Mucosa of stomach (tissue), 1 donor: ENCODE measurements at regions not wholly inside any gene's neighbourhood (a gene's known extent, or its start where the extent isn't known, plus 50 kb on each side); places are given as distances from the start of the nearest gene placed in this dataset.
"Not testable (repeated sequence)": the region's sequence is repeated elsewhere in the genome, so short reads cannot be mapped to it uniquely, and the experiment has no call there.

Source experiments
- H3K27me3 ChIP-seq: one replicate; pipeline ENCODE4 v1.7.0; 2013; ENCODE audit warnings: mild to moderate bottlenecking, low read length; ENCODE audit not compliant: control insufficient read depth, insufficient read depth
- H3K36me3 ChIP-seq: one replicate; pipeline ENCODE4 v1.7.0; 2013; ENCODE audit warnings: low read length; ENCODE audit not compliant: control insufficient read depth, insufficient read depth
- H3K4me1 ChIP-seq: one replicate; pipeline ENCODE4 v1.7.0; 2013; ENCODE audit warnings: mild to moderate bottlenecking, low read length; ENCODE audit not compliant: control insufficient read depth, insufficient read depth
- H3K4me3 ChIP-seq: one replicate; pipeline ENCODE4 v1.7.0; 2013; ENCODE audit warnings: low read length
- H3K9ac ChIP-seq: one replicate; pipeline ENCODE4 v1.7.0; 2013; ENCODE audit warnings: mild to moderate bottlenecking, low read length, moderate library complexity
- H3K9me3 ChIP-seq: one replicate; pipeline ENCODE4 v1.7.0; 2013; ENCODE audit warnings: mild to moderate bottlenecking, low read length, moderate library complexity; ENCODE audit not compliant: control insufficient read depth
- donor health status: Pancreatic carcinoma.

- H3K27me3 ChIP-seq, H3K36me3 ChIP-seq, H3K9me3 ChIP-seq, H3K9ac ChIP-seq, H3K4me3 ChIP-seq, H3K4me1 ChIP-seq: not testable (repeated sequence)
Observed at GRCh38 chr9:28149361-28150050, 576.2 kb upstream of the C9orf72 start.

- Histone ChIP-seq H3K4me3 (no peak overlapping the region), H3K36me3 (no peaks in the 10 kb centered on the region), H3K27me3 (no peaks in the 10 kb centered on the region), H3K4me1 (no peaks in the 10 kb centered on the region), H3K9ac (no peak overlapping the region), H3K9me3 (no peaks in the 10 kb centered on the region)
Observed at GRCh38 chr9:28155067-28155466, 581.8 kb upstream of the C9orf72 start.

- no peaks in the 10 kb centered on the region for H3K4me1 ChIP-seq
- no peaks in the 10 kb centered on the region for H3K9me3 ChIP-seq
- no peaks in the 10 kb centered on the region for H3K27me3 ChIP-seq
Observed at GRCh38 chr9:28155671-28156070, 582.4 kb upstream of the C9orf72 start.

GRCh38 chr9:28158451-28158850 lies 585.2 kb upstream of the C9orf72 start:
- Histone ChIP-seq H3K36me3 (no peaks in the 10 kb centered on the region), H3K27me3 (no peaks in the 10 kb centered on the region), H3K4me3 (no peak overlapping the region), H3K4me1 (no peaks in the 10 kb centered on the region), H3K9me3 (no peaks in the 10 kb centered on the region), H3K9ac (no peak overlapping the region)

More at GRCh38 chr9:28155671-28156070, 582.4 kb upstream of the C9orf72 start:
- Histone ChIP-seq H3K4me3 (no peak overlapping the region), H3K36me3 (no peaks in the 10 kb centered on the region), H3K9ac (no peak overlapping the region)

GRCh38 chr9:28163619-28164018 lies 590.3 kb upstream of the C9orf72 start:
- no peaks in the 10 kb centered on the region for H3K4me1 ChIP-seq
- H3K36me3 ChIP-seq = no peaks in the 10 kb centered on the region
- no peaks in the 10 kb centered on the region for H3K27me3 ChIP-seq
- no peak overlapping the region for H3K9ac ChIP-seq
- H3K4me3 ChIP-seq = no peak overlapping the region
- H3K9me3 ChIP-seq = no peaks in the 10 kb centered on the region

- Histone ChIP-seq H3K4me3 (no peak overlapping the region), H3K9ac (no peak overlapping the region), H3K4me1 (no peaks in the 10 kb centered on the region)
Observed at GRCh38 chr9:28166179-28166578, 592.9 kb upstream of the C9orf72 start.

GRCh38 chr9:28177142-28177541 lies 603.9 kb upstream of the C9orf72 start:
- Histone ChIP-seq H3K4me1 (no peaks in the 10 kb centered on the region), H3K9me3 (no peaks in the 10 kb centered on the region), H3K36me3 (no peaks in the 10 kb centered on the region), H3K9ac (no peak overlapping the region), H3K4me3 (no peak overlapping the region), H3K27me3 (no peaks in the 10 kb centered on the region)

More at GRCh38 chr9:28166179-28166578, 592.9 kb upstream of the C9orf72 start:
- H3K9me3 ChIP-seq = no peaks in the 10 kb centered on the region
- no peaks in the 10 kb centered on the region for H3K27me3 ChIP-seq
- no peaks in the 10 kb centered on the region for H3K36me3 ChIP-seq

- no peaks in the 10 kb centered on the region for H3K9me3 ChIP-seq
- H3K9ac ChIP-seq = no peak overlapping the region
- H3K4me3 ChIP-seq = no peak overlapping the region
- no peaks in the 10 kb centered on the region for H3K36me3 ChIP-seq
- no peaks in the 10 kb centered on the region for H3K27me3 ChIP-seq
- H3K4me1 ChIP-seq = no peaks in the 10 kb centered on the region
Observed at GRCh38 chr9:28177925-28178324, 604.6 kb upstream of the C9orf72 start.

- H3K4me1 ChIP-seq = no peaks in the 10 kb centered on the region
- H3K36me3 ChIP-seq = no peaks in the 10 kb centered on the region
- H3K4me3 ChIP-seq = no peak overlapping the region
Observed at GRCh38 chr9:28179893-28180292, 606.6 kb upstream of the C9orf72 start.

GRCh38 chr9:28190981-28191380 lies 617.7 kb upstream of the C9orf72 start:
- H3K9me3 ChIP-seq = no peaks in the 10 kb centered on the region
- no peaks in the 10 kb centered on the region for H3K36me3 ChIP-seq
- no peaks in the 10 kb centered on the region for H3K4me1 ChIP-seq
- H3K9ac ChIP-seq = no peak overlapping the region
- H3K27me3 ChIP-seq = no peaks in the 10 kb centered on the region
- no peak overlapping the region for H3K4me3 ChIP-seq

More at GRCh38 chr9:28179893-28180292, 606.6 kb upstream of the C9orf72 start:
- Histone ChIP-seq H3K27me3 (no peaks in the 10 kb centered on the region), H3K9me3 (no peaks in the 10 kb centered on the region), H3K9ac (no peak overlapping the region)

- no peak overlapping the region for H3K9ac ChIP-seq
- no peak overlapping the region for H3K4me3 ChIP-seq
- no peaks in the 10 kb centered on the region for H3K27me3 ChIP-seq
- no peaks in the 10 kb centered on the region for H3K36me3 ChIP-seq
- H3K4me1 ChIP-seq = no peaks in the 10 kb centered on the region
- H3K9me3 ChIP-seq = no peaks in the 10 kb centered on the region
Observed at GRCh38 chr9:28197653-28198052, 624.4 kb upstream of the C9orf72 start.

GRCh38 chr9:28203036-28203435 lies 629.8 kb upstream of the C9orf72 start:
- H3K9ac ChIP-seq = no peak overlapping the region
- no peaks in the 10 kb centered on the region for H3K27me3 ChIP-seq
- no peaks in the 10 kb centered on the region for H3K4me1 ChIP-seq

GRCh38 chr9:28206280-28206679 lies 633.0 kb upstream of the C9orf72 start:
- no peaks in the 10 kb centered on the region for H3K9me3 ChIP-seq
- no peak overlapping the region for H3K4me3 ChIP-seq
- no peaks in the 10 kb centered on the region for H3K36me3 ChIP-seq
- H3K9ac ChIP-seq = no peak overlapping the region
- no peaks in the 10 kb centered on the region for H3K27me3 ChIP-seq
- H3K4me1 ChIP-seq = no peaks in the 10 kb centered on the region

More at GRCh38 chr9:28203036-28203435, 629.8 kb upstream of the C9orf72 start:
- no peaks in the 10 kb centered on the region for H3K9me3 ChIP-seq
- no peaks in the 10 kb centered on the region for H3K36me3 ChIP-seq
- no peak overlapping the region for H3K4me3 ChIP-seq
